SU-DHL-6 (cell line): ENCODE measurements at regions not wholly inside any gene's neighbourhood (a gene's known extent, or its start where the extent isn't known, plus 50 kb on each side); places are given as distances from the start of the nearest gene placed in this dataset.

Experiments
- EZH2phosphoT487 ChIP-seq: fragments of 200-600 bp; sonication (generic), shearing (Covaris generic); conservative IDR thresholded peaks from 2 replicates; pipeline ENCODE4 v1.6.1; 2018; ENCODE audit warnings: mild to moderate bottlenecking, antibody characterized with exemption, low read length, moderate library complexity, mixed read lengths
- TF ChIP-seq, protein P1 (sequence below): fragments of 200-600 bp; sonication (generic); IDR thresholded peaks from one replicate; pipeline ENCODE4 v1.5.1; 2017; ENCODE audit warnings: antibody characterized with exemption, mild to moderate bottlenecking, low read length, moderate library complexity; ENCODE audit not compliant: insufficient read depth, poor library complexity, severe bottlenecking

DNA sequence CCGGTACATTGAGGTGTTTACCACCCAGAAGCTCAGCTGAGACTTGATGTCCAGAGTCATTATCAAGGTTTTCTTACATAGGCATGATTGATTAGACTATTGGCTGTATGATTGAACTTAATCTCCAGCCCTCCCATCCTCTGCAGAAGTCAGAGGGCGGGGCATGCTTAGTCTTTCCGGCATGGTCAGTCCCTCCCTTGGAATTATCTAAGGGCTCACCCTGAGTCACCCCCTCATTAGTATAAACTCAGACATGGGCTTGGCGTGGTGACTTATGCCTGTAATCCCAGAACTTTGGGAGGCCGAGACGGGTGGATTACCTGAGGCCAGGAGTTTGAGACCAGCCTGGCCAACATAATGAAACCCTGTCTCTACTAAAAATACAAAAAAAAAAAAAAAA, 243.9 kb downstream of the VAPA start:
- TF ChIP-seq, protein P1, sequence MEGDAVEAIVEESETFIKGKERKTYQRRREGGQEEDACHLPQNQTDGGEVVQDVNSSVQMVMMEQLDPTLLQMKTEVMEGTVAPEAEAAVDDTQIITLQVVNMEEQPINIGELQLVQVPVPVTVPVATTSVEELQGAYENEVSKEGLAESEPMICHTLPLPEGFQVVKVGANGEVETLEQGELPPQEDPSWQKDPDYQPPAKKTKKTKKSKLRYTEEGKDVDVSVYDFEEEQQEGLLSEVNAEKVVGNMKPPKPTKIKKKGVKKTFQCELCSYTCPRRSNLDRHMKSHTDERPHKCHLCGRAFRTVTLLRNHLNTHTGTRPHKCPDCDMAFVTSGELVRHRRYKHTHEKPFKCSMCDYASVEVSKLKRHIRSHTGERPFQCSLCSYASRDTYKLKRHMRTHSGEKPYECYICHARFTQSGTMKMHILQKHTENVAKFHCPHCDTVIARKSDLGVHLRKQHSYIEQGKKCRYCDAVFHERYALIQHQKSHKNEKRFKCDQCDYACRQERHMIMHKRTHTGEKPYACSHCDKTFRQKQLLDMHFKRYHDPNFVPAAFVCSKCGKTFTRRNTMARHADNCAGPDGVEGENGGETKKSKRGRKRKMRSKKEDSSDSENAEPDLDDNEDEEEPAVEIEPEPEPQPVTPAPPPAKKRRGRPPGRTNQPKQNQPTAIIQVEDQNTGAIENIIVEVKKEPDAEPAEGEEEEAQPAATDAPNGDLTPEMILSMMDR, result no peak
- TF ChIP-seq EZH2phosphoT487, result no peak
